NCI-H2171 (cell line): ENCODE measurements at regions not wholly inside any gene's neighbourhood (a gene's known extent, or its start where the extent isn't known, plus 50 kb on each side); places are given as distances from the start of the nearest gene placed in this dataset.

Source experiments
- DNase-seq: peaks from one replicate; lab custom pipeline; 2025; lab: John Stamatoyannopoulos, UW

DNA sequence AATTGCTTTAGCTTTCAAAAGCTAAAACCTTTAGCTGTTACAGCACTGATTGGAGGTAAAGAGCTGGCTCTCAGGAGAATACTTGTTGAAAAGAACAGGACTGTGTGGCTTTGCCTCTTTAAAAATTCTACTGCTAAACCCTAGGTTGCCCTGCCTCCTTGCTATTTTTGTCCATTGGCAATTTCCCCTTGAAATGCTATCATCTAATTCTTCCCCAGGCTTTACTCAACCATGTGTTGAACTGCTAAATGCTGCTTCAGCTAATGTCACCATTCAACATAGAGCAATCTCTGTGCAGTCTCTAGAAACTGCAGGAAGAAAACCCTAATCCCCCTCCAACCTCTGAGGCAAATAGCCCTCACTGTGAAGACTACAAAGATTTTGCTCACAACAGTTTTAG lies 203.7 kb upstream of the ARX start:
- no peak for DNase-seq

DNA sequence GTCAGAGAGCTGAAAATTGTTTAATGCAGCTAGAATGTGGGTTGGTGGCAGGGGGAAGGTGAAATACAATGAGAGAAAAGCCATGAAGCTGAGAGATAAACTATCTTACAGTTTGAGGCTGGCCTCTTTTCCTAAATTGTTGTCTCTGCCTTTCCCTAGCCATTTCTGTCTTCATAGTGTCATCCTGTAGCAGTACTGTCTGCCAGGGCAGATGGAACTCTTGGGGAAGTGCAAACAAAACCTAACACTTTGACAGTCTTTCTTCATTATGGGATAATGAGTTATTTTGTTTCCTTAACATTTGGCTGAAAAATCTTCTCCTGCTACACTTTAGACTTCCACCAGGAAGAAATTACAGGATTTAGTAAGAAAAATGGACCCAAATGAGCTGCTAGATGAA lies 197.8 kb upstream of the ARX start:
- DNase-seq: no peak

DNA sequence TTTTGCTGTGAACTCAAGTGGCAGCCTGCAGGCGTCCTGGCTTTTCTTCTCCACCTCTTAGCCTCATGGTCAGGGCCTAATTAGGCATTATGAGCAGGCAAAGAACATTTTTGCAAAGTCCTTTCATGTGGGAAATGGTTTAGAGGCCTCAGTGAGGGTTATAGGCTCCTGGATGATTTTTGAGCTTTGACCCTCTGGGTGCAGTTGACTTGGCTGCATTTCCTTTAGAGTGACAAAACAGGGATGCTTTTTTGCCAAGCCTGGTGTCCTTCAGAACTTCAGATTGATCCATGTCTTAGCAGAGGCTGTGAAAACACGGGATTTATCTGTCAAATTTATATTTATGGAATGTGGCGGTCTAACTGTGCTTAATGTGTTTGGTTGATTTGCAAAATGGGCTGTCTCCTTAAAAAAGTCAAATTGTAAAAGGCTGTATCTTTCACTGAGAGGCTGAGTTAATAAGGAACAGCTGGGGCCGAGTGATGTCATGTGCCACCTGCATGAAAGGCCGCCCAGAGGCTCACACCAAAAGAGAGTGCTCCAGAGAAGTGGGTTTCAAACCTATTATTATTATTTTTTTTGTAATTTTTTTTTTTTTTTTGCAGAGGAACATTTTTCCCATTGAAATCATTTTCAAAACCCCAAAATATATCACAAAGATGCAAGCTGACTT lies 192.2 kb upstream of the ARX start:
- no peak for DNase-seq

DNA sequence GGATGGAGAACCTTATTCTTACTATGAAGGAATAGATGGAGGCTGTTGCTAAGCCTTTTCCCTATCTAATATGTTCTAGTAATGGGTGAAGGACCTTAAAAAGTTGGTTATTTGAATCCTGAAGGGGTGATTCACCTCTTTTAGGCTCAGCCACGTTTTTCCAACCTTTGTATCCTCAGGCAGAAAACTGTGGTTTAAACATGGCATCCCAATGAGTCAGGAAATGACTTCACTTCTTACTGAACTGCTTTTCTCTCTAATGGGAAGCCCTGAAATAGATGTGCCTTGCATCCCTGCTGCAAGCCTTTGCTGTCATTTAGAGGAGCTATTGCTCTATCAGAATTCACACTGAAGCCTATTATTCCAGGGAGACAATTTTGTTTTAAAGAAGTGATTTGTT lies 191.0 kb upstream of the ARX start:
- DNase-seq: no peak

DNA sequence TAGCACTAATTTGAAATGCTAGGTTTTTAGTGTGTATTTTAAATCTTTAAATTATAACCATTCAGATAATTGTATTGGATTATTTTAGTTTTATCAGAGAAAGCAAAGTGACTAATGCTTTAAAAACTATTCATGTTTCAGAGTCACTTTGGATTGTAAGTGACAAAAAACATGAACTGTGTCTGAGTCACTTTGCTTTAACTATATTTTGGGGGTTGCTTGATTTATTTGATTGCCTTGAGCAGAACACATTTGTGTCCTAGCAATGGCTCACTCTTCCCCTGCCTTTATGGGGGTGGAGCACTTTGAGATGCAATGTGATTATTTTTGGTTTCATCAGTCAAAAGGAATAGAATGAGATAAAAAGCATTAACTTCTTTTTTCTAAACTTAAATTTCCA lies 188.4 kb upstream of the ARX start:
- DNase-seq: no peak

DNA sequence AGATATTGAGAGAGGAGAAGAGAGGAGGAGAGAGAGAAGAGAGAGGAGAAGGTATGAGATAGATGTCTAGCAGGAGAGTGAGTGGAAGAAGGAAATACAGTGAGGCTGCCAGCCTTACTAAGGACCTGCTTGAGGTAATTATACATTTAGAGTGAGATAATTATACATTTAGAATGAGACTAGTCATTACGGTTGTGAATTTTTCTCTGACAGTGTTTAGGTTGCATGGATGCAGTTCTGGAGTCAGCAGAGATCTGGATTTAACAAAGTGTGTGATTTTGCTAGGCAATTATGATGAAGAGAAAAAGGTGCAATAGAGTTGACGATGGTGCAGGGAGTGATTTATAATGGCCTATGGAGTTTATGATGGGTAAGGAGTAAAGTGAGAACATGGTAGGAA lies 187.1 kb upstream of the ARX start:
- no peak for DNase-seq

DNA sequence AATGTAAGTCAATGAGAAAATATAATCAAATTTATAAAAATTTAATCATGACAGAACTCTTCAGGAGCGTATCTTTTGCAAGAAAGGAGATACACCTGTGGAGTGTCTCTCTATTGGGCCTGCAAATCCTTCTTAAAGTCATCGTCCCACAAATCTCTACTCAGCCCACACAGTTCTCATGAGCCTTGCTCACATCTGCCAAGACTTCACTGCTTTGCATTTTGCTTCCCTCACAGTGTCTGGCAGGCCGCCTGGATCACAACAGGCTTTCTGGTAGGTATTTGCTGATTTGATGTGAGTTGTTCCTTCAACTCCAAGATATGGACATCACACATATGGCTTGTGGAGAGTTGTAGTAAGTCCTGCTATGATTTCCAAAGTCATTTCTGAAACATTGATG lies 183.1 kb upstream of the ARX start:
- no peak for DNase-seq

DNA sequence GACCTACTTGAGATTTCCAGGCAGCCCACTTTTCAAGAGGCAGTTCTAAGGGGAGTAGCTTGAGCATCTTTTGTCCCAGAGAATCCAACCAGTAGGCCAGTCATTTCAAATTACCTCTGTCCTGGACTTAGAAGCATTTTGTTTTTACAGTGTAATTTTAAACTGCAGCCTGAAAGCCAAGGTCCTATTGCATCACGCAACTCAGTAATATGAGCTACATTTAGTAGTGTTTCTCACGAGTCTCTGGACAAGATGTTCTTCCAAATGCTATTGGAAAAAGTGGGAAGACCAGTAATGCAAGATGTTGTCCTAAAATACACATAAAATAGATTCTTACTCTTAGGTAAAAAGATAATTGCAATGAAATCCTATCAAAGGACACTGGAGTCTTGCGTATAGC lies 182.5 kb upstream of the ARX start:
- DNase-seq: no peak

DNA sequence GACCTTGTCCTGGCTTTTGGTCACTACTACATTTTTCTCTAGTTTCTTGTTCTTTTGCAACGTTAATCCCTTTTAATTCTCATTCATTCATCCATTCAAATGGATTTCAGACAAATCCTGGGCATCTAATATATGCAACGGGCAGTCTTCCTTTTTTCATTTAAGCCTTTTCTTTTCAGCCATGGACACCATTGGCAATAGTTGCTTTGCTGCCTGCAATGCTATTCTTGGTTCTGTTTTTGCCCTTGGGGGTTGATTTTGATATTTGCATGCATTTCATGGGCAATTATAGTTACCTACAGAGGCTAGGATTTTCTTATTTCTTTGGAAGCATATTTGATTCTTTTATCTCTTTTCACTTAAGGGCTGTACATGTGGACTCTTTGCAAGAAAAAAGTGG lies 180.5 kb upstream of the ARX start:
- DNase-seq: no peak

DNA sequence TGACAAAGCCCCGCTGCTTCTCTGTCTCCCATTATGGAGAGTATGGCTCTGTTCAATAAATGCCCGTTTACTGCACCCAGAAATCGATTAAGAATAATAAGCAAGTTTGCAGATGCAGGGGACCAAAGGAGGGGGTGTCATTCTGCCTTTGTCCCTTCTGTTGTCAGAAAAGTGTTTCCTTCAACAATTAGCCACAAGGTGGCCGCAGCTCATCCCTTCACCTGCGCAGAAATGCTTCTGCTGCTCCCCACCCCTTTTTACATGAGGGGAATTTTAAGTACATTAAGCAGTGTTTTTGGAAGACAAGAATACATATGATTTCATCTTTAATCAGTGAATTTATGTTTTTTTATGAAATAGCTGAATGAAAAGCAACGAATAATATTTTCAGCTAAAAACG lies 175.6 kb upstream of the ARX start:
- DNase-seq: no peak

DNA sequence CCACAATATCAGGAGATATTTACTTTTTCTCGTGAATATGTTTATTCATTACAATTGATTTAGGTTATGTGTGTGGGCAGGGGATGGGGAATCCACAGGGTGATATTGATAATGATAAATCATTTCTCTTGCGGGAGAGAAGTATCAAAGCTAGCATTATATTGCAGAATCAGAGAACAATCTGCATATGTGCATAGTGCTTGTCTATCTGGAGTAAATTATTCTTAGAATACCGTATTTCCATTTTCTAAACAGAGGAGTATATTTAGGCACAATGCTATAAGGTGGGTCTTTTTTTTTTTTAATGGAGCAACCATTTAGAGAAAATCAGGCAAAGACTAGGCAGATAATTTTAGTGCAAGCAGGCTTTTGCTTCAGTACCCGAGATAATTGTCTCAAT lies 166.0 kb upstream of the ARX start:
- no peak for DNase-seq

DNA sequence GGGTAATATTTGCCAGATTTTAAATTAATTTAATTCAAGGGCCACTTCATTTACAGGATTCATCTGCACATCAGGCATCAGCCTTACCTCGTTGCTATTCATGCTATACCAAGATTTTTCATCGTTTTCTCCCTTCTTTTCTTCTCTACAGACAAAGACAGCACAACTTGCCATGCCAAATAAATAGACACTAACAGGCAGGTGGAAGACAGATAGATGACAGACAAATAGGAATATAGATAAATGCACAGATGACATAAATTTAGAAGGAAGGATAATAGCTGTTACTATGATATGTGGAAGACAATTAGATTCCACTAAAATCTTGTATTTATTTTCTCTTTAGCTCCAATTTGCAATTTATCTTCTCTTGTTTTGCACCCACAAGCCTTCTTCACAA lies 164.5 kb upstream of the ARX start:
- DNase-seq: no peak

DNA sequence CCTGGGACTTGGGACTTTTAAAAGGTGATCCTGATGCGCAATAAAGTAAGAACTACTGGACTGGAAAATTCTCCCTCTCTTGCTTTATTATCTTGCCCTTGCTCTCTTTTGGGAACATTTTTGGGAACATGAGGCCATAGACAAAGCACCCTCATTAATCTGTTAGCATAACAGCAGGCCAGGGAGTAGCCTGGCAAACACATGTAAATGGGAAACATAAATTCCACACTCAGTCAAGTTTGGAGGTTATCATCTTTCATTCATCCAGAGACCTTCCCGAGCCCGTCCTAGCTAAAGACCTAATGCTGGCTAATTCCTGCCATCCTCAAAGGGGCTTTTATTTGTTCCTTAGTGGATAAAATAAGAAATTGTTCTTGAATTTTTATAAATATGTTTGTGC lies 162.8 kb upstream of the ARX start:
- no peak for DNase-seq

DNA sequence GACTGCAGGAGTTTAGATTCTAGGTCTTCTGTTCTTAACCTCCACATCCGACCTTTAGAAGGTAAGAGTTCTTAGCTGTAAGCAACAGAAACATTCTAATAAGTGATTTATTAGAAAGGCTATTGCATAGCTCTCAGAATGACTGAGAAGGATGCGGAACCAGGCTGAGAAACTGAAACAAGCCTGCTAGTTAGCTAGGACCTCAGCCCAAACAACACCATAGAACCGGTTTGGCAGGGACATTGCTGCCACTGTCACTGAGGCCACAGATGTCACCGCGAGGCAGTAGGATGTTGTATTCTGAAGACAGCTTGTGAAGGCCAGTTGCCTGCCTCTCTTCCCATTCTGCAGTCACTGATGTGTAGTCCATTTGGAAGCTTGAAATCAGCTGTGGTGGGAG lies 160.0 kb upstream of the ARX start:
- no peak for DNase-seq

DNA sequence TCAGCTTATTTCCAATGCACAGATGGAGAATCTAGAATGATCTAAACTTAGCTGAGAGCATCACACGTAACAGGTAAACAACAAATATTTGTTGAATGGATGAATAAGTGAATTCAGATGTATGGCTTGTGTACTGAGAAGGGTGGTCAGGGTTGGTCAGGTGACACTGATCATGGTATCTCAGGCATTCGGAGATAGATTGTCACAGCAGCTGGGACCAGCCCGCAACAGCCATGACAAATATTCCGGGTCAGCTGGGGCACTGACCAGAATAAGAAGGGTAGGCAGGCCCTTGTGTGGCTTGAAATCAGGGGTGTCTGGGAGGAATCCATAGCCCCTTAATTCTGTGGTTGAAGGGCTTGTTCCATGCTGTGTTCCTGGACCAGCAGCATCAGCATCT lies 159.4 kb upstream of the ARX start:
- DNase-seq: no peak

DNA sequence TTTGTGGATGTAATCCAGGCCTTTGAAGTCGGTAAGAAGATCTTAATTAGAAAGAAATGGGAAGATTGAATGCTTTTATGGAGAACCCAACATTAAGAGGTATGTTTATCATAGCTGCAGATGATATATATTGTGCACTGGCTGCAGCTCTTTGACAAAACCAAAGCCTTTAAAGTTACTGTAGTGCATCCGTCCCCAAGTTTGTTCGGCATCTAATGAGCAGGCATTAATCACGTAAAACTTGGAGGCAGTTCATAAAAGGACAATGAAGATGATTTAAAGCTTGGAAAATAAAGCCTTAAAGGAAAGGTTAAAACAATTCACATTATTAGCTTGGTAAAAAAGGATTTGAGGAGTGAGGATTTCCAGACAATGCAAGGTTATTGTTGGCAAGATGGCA lies 150.8 kb upstream of the ARX start:
- DNase-seq: no peak

DNA sequence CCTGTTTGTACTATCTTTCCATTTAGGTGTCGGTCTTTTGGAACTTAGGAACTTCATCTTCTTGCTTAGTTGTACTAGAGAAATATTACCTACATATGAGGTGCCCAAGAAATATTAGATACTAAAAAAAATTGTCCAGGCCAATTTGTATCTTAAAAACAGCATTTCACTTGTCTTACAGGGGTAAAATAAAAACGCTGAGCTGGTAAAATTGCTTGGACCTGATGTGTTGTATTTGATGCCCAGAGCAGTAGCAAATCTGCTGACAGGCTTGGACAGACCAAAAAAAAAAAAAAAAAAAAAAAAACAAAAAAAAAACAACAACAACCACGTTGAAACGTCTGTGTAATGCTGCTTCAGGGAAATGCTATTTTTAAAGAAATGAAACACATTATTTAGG lies 150.4 kb upstream of the ARX start:
- DNase-seq: no peak

DNA sequence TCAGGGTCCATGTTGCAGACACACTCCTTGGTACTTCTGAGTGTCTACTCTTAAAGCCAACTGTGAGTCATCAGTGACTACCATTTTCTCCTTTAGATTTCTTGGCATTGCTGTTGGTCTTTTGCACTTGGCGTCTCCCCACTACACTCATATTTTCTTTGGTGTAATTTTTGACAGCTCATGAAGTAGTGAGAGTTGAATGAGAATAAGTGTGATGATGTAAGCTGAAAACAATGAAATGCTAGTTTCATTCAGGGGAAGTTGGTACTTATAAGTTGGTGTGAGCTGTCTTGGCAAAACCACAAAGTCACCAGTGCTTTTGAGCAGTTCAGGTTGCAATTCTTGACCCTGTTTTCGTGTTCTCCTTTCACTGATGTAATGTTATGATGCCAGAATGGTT lies 142.9 kb upstream of the ARX start:
- no peak for DNase-seq

DNA sequence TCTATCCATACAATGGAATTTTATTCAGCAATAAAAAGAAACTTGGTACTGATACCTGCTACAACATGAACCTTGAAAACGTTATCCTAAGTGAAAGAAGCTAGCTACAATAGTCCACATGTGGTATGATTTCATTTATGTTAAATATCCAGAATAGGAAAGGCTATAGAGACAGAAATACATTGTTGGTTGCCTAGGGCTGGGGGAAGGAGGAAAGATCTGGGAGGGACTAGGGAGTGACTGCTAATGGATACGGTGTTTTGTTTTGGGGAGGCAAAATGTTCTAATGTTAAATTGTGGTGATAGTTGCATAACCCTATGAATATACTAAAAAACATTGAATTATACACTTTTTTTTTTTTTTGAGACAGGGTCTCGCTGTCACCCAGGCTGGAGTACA lies 141.1 kb upstream of the ARX start:
- DNase-seq: no peak

DNA sequence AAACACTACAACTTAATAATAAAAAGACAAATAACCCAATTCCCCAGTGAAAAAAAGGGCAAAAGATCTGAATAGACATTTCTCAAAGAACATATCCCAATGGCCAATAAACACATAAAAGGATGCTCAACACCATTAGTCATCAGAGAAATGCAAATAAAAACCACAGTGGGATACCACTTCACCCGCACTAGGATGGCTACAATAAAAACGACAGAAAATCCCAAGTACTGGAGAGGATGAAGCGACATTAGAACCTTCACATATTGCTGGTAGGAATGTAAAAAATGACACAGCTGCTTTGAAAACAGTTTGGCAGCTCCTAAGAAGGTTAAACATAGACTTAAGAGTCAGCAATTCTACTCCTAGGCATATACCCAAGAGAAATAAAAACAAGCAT lies 140.6 kb upstream of the ARX start:
- no peak for DNase-seq

DNA sequence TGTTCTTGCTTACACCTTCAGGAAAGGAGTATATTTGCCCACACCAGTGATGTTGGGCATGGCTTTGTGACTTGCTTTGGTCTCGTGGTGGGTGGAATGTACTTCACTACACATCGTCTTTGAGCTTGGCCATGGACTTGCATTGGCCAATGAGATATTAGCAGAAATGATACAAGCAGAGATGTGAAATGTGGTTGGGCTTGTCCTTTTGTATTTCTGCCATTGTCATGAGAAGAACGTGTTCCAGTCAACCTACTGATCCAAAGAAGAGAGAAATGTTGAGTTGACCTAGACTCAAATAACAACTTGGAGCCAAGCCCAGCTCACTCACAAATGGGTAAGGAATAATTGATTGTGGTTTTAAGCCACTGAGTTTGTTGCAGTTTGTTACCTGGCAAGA lies 138.4 kb upstream of the ARX start:
- DNase-seq: no peak

DNA sequence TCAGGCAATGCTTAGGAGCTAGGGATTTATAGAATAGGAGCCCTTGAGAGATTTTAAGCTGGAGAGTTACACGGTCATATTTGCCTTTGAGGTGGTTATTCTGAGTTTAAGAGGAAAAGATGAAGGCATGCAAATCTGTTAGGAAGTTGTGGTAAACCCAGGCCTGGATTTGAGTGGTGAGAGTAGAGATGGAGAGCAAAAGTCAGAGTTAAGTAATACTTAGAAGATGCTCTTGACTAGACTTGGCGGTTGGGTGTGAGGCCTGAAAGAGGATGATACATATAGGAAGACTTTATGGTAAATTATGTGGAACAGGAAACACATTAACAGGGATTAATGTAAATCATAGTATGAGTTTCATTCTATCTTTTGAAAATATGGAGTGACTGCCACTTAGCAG lies 136.0 kb upstream of the ARX start:
- DNase-seq: no peak

DNA sequence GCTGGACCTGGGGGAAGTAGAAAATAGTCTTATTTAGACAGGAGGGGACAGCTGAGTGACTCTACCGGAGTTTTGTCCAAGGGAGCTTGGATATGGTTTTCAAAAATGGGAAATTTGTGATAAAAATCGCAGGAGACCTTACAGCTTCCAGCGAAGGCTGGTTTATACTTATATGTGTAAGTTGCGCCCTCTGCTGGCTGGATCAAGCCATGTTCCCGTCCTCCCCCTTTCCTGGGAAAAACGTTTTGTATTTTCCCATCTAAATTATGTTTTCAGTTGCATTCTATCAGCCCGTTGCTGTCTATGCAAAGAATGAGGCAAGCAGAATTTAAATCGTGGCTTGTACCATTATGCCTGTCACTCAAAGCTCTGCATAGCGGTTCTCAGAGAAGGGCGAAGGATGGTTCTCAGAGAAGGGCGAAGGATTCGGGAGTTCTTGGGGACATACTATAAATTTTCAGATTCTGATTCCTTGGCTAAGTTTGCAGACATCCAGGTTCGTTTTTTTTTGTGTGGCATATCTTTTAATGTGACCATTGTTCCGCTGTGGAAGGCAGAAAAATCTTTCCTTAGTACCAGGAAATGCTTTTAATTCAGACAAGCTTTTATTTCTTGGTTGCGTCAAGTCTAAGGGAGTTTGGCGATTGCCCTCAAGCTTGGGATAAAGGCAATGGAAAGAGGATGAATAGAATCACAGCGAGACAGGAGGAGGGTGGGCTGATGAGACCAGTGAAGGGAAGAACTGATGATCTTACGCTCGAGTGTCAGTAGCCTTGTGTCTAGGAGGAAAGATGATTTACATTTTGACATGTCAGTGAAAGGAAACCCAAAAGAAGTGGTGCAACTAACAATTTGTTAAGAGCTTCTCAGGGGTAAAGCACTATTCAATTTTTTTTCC lies 128.5 kb upstream of the ARX start:
- DNase-seq: peak; percentile 2

DNA sequence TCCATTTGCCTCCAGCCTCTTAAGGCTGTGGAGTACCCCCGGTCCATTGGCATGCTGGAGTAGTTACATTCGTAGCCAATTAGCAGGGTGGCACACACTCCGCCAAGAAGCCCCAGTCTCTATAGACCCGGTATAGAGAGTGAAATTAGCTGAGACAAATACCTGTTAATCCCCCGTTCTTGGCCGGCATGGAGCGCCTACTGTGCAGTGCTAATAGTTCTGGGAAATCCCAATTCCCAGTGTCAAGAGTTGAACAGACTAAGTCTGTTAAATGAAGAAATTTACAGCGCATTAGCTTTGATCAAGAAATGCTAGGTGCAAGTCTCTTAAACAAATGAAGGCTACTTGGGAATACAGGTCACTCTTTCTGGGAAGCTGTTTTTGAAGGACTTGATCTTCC lies 127.8 kb upstream of the ARX start:
- DNase-seq: no peak
